ENCODE measurements at regions not wholly inside any gene's neighbourhood (a gene's known extent, or its start where the extent isn't known, plus 50 kb on each side); places are given as distances from the start of the nearest gene placed in this dataset.
"Not testable (repeated sequence)": the region's sequence is repeated elsewhere in the genome, so short reads cannot be mapped to it uniquely, and the experiment has no call there.

GRCh38 chr1:146415017-146415416 is 186.2 kb upstream of the NOTCH2NLA start:
- DNase-seq = not testable (repeated sequence)

- DNase-seq = not testable (repeated sequence)
These were observed 185.1 kb upstream of the NOTCH2NLA start for GRCh38 chr1:146413911-146414310.

GRCh38 chr1:146411923-146412322 is 183.1 kb upstream of the NOTCH2NLA start:
- not testable (repeated sequence) for DNase-seq

- DNase-seq = peak in 36 of 58 donors; percentile 0 to 62 (median 28)
These were observed 181.1 kb upstream of the NOTCH2NLA start for GRCh38 chr1:146409817-146410441.

- DNase-seq = peak in 47 of 58 donors; percentile 5 to 81 (median 51)
These were observed 180.4 kb upstream of the NOTCH2NLA start for GRCh38 chr1:146409116-146409801.

GRCh38 chr1:146401281-146401825 is 172.5 kb upstream of the NOTCH2NLA start:
- not testable (repeated sequence) for DNase-seq

- not testable (repeated sequence) for DNase-seq
These were observed 171.6 kb upstream of the NOTCH2NLA start for GRCh38 chr1:146400173-146401121.

GRCh38 chr1:146399225-146399624 is 170.4 kb upstream of the NOTCH2NLA start:
- DNase-seq = not testable (repeated sequence)

GRCh38 chr1:146396801-146397200 is 168.0 kb upstream of the NOTCH2NLA start:
- DNase-seq = not testable (repeated sequence)

- DNase-seq = not testable (repeated sequence)
These were observed 167.4 kb upstream of the NOTCH2NLA start for GRCh38 chr1:146396242-146396641.

- DNase-seq = not testable (repeated sequence)
These were observed 165.0 kb upstream of the NOTCH2NLA start for GRCh38 chr1:146393796-146394195.

- DNase-seq = not testable (repeated sequence)
These were observed 164.3 kb upstream of the NOTCH2NLA start for GRCh38 chr1:146393154-146393553.

- DNase-seq = not testable (repeated sequence)
These were observed 160.4 kb upstream of the NOTCH2NLA start for GRCh38 chr1:146389178-146389577.

GRCh38 chr1:146387750-146388469 is 159.1 kb upstream of the NOTCH2NLA start:
- DNase-seq = peak in 2 of 58 donors; percentile 3 to 5

GRCh38 chr1:146386851-146387749 is 158.3 kb upstream of the NOTCH2NLA start:
- peak in 53 of 58 donors; percentile 11 to 85 (median 56) for DNase-seq

- not testable (repeated sequence) for DNase-seq
These were observed 152.4 kb upstream of the NOTCH2NLA start for GRCh38 chr1:146381196-146381595.

- peak in 52 of 58 donors; percentile 27 to 90 (median 74) for DNase-seq
These were observed 148.1 kb upstream of the NOTCH2NLA start for GRCh38 chr1:146376708-146377496.

GRCh38 chr1:146376309-146376707 is 147.5 kb upstream of the NOTCH2NLA start:
- DNase-seq = peak in 56 of 58 donors; percentile 27 to 95 (median 86)

All from anterior cingulate cortex (tissue), 58 donors.